ENCODE measurements at regions not wholly inside any gene's neighbourhood (a gene's known extent, or its start where the extent isn't known, plus 50 kb on each side); places are given as distances from the start of the nearest gene placed in this dataset.

GRCh38 chr20:22512911-22513489, 71.4 kb downstream of the FOXA2 start (continued):
- TF ChIP-seq ZNF512 (CRISPR knock-in tag; IDR thresholded peaks at IDR 0.05) (0 out of 2 replicates have a peak, but pooled peaks have one; percentile 68), ZNF451 (CRISPR knock-in tag; IDR thresholded peaks at IDR 0.05) (peak; percentile 12; the same call in 1 of the 2 replicates)

GRCh38 chr20:22511943-22512910, 72.1 kb downstream of the FOXA2 start:
- Histone ChIP-seq H2AFZ (ENCODE audit: low read length) (no peak overlapping the region), H3K27ac (ENCODE audit: extremely low read length, insufficient read depth, low read length) (peak overlapping the region; percentile 92), H3K9ac (ENCODE audit: insufficient read depth, low read depth, low read length) (peak overlapping the region; percentile 68), H3K4me3 (replicated peaks in 1 of 3; ENCODE audit: insufficient read depth in 1 of 3, low read depth in 2 of 3, low read length in 3 of 3) (peak overlapping the region; percentile 0 to 47 (median 27); a peak in 4 of 6 replicates), H4K20me1 (ENCODE audit: insufficient read depth, low read length) (no peaks in the 10 kb centered on the region), H3K79me2 (ENCODE audit: insufficient read depth, low read length) (no peaks in the 10 kb centered on the region), H3K27me3 (ENCODE audit: control insufficient read depth in 1 of 2, insufficient read depth in 2 of 2, low read length in 2 of 2) (no peaks in the 10 kb centered on the region), H3K36me3 (replicated peaks in 1 of 2; ENCODE audit: control insufficient read depth in 1 of 2, insufficient read depth in 2 of 2, low read length in 2 of 2) (no peaks in the 10 kb centered on the region), H3K4me1 (ENCODE audit: insufficient read depth, low read length) (peaks cover 94% of the 10 kb centered on the region), H3K4me2 (ENCODE audit: low read depth, low read length) (peak overlapping the region; percentile 82), H3K9me3 (ENCODE audit: low read length) (no peaks in the 10 kb centered on the region)
- WGBS (ENCODE audit: low lambda C conversion rate): 2% methylated on average over 17 of the region's 17 CpGs
- ATAC-seq: peak; percentile 93
- ChIA-PET CTCF (ENCODE audit: low intra/inter-chr PET ratio, low total read pairs) (interaction anchor here (0.7 kb wide), 1 partner anchor 73 kb away, joined by 3 read pairs; no protein-coding TSS in a partner anchor), POLR2A (interaction anchor here (0.7 to 10.7 kb wide), 36 partner anchors 11 to 1377 kb away, joined by 3 to 501 read pairs (median 6); partner anchors contain the start of genes FOXA2, NAPB and NXT1)
- TSS peak; percentile 83 for BruUV-seq (replicated peaks)
- peak; percentile 99 for DNase-seq (ENCODE audit: low spot score)
- intact Hi-C loops (cut with micrococcal nuclease; ENCODE audit: unreplicated experiment) (loop anchor here (1.0 to 5.0 kb wide), 8 partner anchors 12 to 845 kb away; partner anchors contain the start of gene FOXA2), in situ Hi-C loops (cut with HindIII; ENCODE audit: extremely low pct_ligation_motif_present, low pct_unique_long_range_greater_than_20kb) (loop anchor here (5.0 kb wide), 1 partner anchor 65 kb away; no protein-coding TSS in a partner anchor)
- FAIRE-seq: peak; percentile 96
- TF ChIP-seq HIVEP1 (CRISPR knock-in tag; IDR thresholded peaks at IDR 0.05): peak; percentile 65; the same call in 1 of the 2 replicates
- TF ChIP-seq SETDB1 (CRISPR knock-in tag; IDR thresholded peaks at IDR 0.05; ENCODE audit: borderline replicate concordance): no peak
- no peak for TF ChIP-seq ZMAT5 (CRISPR knock-in tag; IDR thresholded peaks at IDR 0.05; ENCODE audit: borderline replicate concordance, low read depth)
- TF ChIP-seq MTA1 (CRISPR knock-in tag; IDR thresholded peaks at IDR 0.05; ENCODE audit: borderline replicate concordance): peak; percentile 59
- TF ChIP-seq DRAP1 (CRISPR knock-in tag; IDR thresholded peaks at IDR 0.05): peak; percentile 94
- peak; percentile 73 for TF ChIP-seq DMAP1 (CRISPR knock-in tag; IDR thresholded peaks at IDR 0.05)
- TF ChIP-seq MEF2D (CRISPR knock-in tag; IDR thresholded peaks at IDR 0.05): peak; percentile 93
- peak; percentile 97 for TF ChIP-seq PAXIP1 (CRISPR knock-in tag; conservative IDR thresholded peaks at IDR 0.05)
- no peak for TF ChIP-seq ARNT2 (CRISPR knock-in tag; IDR thresholded peaks at IDR 0.05; ENCODE audit: low read depth)
- no peak for TF ChIP-seq HNRNPLL (IDR thresholded peaks at IDR 0.05; ENCODE audit: low read depth, low read length, poor library complexity, severe bottlenecking)
- no peak for TF ChIP-seq ZNF432 (CRISPR knock-in tag; IDR thresholded peaks at IDR 0.05; ENCODE audit: borderline replicate concordance)

Data from HepG2 (cell line).